ENCODE measurements at regions not wholly inside any gene's neighbourhood (a gene's known extent, or its start where the extent isn't known, plus 50 kb on each side); places are given as distances from the start of the nearest gene placed in this dataset.

DNA sequence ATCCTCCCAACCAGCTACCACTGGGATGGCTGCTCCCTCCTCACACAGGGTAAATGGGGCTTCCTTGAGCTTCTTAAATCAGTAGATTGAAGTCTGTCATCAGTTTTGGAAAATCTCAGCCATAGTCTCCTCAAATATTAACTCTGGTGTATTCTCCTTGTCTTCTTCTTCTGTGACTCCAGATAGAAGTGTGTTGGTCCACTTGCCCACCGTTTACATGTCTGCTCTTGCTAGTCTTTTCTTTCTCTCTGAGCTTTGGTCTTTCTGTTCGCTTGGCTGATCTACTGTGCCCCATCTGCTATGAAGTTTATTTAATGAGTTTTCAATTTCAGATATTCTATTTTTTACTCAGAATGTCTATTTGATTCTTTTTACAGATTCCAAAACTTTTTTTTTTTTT, 281.7 kb upstream of the HDAC4 start:
- DNase-seq = no peak

DNA sequence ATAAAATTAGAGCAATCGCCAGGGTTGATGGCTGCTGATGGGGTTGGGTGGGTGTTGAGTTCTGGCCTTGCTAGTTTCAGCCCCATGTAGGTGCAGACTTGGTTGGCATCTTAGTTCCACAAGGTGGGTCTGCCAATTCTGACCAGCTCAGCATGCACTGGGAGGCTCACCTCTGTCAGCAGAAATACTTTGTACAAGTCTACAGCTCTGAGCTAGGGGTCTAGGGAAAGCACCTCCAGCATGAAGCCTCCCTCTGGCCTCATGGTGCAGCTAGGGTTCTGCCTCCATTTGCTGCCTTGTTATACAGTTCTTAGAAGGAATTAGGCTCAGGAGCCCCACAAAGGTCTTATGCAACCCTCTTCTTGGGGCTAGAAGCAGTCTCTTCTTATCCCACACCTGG, 278.9 kb upstream of the HDAC4 start:
- no peak for DNase-seq

DNA sequence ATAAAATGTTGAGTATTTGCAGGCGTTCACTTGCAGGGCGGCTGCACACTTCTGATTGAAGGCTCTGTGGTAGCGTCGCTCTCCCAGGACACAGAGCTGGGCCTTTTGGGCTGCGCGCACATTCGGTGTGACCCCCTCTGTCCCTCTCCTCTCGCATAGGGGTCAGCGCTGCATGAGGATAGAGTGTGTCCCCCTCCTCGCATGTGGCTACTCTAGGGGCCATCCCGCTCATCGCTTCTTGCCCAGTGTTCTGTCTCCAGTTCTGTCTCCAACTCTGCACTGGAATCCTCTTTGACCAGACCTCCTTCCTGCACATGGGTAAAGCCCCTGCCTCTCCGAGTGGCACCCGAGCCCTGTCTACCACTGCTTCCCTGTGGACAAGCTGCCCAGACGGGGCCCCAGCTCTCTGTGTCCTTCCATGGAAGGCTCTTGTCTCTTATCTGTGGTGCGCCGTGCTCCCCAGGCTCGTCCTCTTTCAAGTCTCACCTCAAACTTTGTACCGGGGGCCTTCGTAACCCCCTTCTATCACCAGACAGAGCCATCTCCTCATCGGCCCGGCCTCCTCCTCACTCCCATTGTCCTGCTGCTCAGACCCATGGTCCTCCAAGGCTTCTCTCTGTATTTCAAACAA, 278.0 kb upstream of the HDAC4 start:
- no peak for DNase-seq

DNA sequence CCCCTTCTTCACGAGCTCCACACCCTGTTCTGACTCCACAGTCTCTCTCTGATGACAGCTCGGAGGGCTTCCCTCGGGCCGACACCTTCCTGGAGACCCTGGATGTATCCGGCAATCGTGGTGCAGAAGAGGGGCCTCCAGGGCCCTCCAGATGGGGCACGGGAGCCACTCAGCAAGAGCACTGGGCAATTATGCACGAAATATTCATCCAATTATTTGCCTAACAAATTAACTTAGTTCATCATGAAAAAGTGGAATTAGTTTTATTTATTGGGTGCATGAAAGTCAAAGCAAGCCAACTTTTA, 277.3 kb upstream of the HDAC4 start:
- DNase-seq = no peak

DNA sequence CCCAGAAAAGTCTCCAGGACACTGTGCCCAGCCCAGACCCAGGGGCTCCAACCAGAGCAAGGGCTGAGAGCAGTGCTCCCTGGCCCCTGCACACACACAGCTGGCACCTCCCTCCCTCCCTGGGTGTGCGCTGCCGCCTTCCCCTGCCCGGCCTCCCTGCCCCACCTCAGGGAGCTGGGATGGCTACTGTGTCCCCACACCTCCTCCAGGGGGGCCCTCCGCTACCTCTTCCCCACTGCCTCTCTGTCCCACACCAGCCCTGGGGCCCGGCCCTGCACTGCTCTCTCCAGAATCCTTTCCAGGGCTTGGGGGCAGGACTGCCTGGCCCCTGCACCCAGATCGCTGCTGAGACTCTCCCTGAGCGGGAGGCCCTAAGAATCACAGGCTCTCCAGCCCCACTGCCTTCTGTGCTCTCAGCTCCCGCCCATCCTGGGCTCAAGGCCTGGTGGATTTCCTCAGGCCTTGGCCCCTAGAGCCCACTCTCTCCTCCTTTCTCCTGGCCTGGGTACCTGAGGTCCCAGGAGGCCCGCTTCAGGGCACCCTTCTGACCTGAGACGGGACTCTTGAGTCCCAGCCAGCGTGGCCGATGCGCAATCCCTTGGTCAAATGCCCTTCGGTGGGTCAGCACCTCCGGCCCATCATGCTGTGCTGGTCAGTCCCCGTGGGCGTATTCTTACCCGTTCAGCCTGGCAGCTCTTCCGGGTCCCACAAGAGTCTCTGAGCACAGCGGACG, 276.8 kb upstream of the HDAC4 start:
- DNase-seq = no peak

DNA sequence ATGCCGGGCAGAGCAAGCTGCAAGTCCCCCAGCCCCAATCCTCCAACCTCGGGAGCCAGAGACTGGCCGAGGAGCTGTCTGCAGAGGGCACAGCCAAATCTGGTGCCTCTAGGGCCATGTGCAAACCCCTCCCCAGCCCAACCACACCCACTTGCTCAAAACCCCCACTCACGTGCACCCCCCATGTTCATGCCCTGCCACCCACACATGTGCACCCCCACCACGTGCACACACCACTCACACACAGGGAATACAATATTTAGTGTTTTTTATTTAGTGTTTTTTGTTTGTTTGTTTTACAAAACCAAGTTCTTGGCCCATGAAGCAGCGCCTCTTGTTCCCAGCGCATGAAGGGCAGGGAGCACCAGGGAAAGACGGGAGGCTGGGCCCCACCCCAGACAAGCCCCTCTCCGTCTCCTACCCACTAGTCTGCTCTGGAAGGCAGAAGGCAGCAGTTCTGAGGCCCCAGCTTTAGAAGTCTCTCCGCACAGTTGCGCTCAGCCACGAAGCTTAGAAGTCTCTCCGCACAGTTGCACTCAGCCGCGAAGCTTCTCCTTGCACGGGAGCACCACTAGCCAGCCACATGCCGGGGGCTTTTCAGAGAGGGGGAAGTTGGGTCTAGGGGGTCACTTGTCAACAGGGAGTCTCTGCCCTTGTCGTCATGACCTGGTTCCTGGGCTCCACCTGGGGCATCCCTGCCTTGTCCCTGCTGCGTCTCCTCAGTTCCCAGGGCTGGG, 276.1 kb upstream of the HDAC4 start:
- DNase-seq = no peak

DNA sequence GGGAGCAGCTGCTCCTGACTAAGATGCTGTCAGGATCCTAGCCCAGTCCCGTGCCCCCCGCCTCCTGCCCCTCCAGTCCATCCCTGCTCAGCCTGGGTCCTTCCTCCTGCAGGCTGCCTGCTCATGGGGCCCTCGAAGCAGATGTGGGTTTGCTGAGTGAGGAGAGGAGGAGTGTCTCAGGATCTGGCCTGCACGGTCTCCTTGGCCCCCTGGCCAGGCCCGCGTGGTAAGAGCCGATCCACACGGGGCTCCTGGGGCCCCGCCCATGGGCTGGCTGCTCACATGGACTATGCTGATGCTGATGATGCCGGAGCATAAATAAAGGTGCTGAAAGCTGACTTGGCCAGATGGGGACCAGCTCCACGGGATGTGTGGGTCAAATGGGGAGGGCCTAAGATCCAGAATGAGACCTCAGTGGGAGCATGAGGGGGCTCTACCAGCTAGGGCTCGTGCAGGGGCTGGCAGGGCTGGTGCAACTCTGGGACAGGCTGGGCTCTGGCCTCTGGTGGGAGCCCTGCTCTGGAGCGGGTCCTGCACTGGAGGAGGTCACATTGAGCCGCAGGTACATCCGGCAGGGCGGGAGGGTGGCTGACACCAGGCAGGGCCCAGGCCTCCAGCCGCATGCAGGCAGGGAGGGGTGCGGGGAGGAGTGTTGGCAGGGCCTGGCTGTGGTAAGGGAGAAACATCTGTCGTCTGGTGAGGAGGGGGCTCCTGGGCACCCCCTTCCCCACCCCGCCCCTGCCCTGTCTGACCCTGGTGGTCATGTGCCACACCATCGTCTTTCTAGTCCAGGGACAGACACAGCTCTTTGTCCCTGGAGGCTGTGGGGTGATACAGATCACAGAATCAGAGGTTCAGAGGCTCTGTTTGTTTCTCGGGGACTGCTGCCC, 275.3 kb upstream of the HDAC4 start:
- DNase-seq = no peak

DNA sequence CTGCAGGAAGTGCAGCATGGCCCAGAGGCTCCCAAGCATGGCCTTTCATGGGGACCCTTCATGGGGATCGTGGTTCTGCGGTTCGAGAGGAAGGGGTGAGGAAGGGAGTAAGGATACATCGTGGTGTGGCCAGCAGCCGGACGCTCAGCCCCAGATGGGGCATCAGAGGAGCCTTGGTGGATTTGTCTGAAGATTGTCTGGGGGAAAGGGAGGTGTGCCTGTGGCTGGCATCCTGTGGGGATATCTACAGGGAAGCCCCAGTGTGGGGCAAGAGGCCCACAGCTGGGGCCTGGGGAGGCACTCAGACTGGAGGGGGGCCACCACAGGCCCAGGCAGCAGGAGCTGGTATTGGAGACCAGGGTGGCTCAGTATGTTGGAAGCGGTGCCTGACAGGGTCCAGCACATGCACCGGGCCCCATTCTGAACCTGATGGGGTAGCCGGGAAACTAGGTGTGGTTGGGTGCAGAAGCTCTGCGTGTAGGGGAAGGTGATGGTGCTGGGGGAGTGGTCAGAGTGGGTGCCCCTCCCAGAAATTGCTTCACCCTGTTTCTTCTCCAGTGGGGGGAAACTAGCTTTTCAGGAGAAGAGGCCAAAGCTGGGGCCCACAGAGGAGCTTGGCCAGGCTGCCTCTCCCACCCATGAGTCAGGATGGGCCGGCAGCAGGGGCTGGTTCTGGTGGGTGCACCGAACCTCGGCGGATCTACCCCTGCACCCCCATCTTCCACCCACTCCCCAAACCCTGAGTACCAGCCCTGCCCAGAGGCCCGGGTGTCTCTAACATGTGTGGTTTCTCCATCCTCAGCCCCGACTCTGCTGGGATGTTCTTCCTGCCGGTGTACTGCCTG, 274.4 kb upstream of the HDAC4 start:
- no peak for DNase-seq

DNA sequence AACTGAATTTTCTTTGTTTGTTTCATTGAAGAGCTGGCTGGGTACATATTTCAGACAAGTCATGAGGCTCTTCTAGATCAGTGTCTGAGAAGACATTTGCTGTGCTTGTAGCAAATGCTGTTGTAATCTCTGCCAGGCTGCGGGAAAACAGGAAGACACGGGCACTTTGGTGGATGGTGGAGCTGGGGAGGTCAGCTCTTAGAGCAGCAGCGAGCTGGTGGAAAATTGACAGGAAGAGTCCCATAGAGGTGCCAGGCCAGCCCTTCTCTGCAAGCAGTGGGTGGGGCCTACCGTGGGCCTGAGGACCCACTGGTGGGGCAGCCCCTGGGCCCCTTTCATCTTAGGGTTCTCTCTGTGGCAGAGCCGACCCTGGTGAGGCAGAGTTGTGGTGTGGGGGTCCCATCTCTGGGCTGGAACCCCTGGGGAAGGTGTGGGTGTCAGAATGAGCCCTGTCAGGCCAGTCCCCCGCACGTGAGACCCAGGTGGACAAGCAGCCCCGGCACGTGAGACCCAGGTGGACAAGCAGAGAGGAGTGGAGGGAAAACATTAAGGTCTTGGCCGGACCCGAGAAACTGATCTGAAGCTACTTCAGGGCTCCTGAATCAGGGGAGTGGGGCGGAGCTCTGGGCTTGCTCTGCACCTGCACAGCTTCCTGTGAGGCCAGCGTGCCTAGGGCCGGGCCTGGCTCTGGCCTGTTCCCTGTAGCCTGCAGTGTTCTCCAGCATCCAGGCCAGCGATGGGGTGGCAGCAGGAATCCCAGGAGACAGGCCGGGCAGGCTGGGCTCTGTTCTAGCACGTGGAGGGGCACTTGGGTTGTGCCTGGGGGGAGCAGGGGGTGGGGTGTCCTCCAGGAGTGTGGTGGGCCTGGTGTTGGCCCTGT, 273.5 kb upstream of the HDAC4 start:
- DNase-seq = no peak

DNA sequence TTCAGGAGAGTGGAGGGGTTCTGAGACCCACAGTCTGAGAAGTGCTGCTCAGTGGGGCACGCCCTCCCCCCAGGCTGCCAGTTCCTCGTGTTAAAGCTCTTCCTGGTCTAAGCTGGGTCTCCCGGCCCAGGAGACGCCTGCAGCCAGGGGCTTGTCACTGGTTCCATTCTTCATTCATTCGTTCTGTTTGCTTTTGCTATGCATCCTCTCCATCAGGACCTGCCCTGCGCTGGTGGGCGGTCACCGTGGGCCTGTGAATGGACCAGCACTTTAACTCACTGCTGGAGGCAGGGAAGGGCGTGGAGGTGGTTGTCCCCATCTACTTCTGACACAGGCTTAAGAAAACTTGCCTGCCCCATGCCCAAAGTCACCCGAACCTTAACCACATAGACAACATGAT, 272.8 kb upstream of the HDAC4 start:
- DNase-seq = no peak

DNA sequence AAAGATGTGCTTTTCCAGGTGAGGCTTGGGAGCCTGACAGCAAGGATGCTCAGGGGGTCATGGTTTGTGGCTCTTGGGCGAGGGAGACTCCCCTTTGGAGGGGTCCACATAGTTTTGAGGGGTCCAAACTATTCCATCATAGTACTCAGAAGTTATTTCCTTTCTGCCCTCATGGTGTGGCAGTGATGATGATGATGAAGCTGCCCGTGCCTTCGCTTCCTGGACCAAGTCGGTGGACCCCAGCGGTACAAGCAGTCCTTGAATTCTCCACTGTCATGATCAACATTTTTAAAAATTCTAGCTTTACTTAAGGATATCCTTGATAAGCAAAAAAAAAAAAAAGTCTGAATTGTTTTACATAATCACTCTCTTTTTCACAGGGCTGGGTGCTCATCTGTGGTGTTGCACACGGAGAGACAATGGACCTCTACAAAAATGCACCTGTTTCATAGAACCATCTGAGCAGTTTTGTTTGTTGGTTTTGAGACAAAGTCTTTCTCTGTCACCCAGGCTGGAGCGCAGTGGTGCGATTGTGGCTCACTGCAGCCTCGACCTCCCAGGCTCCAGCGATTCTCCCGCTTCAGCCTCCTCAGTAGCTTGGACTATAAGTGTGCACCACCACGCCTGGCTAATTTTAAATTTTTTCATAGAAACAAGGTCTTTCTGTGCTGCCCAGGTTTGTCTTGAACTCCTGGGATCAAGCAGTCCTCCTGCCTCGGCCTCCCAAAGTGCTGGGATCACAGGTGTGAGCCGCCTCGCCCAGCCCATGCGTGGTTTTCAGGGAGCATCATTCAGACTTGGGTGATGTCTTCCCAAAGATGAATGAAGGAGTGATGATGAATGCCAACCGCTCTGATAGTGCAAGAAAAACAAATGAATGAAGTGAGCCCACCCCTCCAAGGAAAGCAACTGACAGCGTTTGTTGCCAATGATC, 271.4 kb upstream of the HDAC4 start:
- DNase-seq = no peak

DNA sequence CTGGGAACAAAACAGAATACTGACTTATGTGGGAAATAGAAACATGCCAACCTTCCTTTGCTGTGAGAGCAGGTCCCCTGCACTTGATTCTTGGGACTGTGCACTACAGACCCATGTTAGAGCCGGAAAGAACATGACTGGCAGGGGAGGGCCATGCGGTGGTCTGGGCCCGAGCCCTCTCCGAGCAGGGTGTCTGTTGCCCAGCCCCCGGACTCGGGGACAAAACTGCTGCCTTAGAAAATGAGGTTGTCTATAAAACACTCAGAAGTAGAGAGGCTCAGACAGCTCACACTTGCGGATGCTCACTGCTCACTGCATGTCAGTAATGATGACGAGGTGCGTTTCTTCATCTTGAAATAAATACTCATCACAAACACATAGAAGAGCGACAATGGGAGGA, 270.7 kb upstream of the HDAC4 start:
- no peak for DNase-seq

DNA sequence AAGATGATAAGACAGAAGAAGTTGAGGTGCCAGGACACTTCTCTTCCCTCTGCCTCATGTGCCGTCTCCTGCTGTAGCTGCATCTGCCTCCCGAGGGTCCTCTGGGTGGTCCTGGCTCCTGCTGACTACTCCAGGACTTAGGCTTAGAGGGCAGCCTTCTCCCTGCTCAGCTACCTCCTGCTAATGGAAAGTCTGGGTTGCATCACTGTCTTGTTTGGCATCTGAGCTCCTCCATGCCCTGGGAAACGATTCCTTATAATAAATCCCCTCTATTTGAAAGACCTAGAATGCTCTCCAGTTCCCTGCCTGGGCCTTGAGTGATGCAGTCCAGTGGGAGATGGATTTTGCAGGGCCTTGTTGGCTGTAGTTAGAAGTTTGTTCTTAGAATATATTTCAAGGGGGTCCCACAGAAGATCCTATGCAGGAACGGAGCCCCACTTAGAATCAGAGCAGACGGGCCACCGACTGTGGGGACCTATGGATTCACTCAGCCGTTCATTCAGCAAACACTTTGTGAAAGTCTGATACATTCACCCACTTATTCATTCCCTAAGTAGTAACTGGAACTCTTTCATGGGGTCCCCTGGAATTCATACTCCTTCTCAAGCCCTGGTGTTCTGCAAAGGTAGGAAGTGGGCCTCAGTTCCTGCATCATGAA, 269.8 kb upstream of the HDAC4 start:
- DNase-seq = no peak

DNA sequence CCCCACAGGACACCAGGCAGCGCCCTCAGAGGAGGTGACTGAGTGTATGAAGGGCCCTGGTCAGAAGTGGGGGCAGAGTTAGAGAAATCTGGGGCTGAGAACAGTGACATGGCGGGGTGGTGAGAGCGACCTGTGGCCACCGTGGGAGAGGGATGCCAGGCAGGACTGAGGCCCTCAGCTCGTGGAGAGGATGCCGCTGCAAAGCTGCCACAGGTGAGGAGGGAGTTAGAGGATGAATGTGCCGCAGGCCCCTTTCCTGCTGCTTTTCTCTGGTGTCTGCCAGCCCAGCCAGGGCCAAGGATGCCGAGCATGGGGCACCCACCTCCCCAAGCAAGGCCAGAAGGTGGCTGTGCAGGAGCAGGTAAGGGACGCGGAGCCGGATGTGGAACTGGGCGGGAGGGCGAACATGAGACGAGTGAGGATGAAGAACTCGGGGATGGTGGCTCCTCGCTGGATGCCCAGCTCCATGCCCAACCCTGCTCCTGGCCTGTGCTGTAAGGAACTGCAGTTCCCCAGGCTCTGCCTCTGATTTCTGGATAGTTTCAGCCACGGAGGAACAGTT, 269.2 kb upstream of the HDAC4 start:
- DNase-seq = no peak

DNA sequence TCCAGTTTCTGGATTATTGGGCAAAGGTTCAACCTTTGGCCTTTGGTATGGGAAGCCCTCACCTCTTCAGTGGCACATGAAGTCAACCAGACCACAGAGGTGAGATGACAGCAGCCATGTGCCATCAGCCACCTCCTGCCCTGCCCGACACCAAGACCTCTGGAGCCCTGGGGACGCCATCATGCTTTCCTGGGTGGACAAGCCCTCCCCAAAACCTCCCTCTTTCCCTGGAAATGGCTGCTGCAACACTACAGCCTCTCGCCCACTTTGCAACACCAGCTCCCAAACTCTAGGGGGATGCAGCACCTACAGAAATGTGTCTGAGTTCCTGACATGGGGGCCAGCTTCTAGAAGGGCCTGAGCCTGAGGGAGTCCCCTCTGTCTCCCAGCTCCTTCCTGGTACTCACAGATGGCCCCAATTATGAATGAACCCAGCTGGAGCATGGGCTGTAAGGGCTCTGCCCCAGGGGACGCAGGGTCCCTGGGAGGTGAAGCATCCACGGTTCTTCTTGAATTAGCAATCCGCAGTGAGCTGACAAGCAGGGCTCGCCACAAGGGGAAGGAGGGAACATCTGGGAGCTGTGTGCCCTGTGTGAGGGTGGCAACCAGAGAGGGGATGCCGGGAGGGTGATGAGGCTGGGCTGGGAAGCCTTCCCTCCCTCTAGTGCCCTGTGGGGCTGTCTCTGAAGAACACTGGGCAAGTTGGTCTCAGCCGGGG, 268.5 kb upstream of the HDAC4 start:
- no peak for DNase-seq

DNA sequence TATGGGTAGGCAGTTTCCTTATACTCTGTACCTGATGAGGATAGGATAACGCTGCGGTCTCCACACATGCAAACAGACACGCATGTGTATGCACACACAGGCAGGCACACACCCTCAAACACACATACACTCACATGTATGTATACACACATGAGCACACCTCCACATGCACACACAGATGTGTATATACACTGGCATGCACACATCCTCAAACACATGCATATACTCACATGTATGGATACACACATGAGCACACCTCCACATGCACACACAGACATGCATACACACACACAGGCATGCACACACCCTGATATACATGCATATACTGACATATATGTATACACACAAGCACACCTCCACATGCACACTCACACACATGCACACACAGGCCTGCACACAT, 267.8 kb upstream of the HDAC4 start:
- DNase-seq = no peak

DNA sequence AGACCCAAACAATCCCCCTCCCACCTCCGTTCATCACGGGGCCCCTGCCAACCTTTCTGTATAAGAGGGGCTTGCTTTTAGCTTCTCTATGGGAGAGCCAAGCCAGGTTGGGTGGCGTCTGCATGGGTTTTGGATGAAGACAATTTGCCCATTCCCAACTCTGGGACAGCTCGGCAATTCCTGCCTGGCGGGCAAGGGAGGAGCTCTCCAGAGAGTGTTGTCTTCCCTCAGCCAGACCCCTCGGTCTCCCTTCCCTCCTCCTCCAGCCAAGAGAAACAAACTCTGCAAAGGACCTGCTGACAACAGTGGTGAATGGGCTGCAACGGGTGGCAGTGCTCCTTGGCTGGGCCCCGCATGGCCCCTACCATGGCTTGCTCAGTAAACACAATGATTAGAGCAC, 267.2 kb upstream of the HDAC4 start:
- DNase-seq = no peak

DNA sequence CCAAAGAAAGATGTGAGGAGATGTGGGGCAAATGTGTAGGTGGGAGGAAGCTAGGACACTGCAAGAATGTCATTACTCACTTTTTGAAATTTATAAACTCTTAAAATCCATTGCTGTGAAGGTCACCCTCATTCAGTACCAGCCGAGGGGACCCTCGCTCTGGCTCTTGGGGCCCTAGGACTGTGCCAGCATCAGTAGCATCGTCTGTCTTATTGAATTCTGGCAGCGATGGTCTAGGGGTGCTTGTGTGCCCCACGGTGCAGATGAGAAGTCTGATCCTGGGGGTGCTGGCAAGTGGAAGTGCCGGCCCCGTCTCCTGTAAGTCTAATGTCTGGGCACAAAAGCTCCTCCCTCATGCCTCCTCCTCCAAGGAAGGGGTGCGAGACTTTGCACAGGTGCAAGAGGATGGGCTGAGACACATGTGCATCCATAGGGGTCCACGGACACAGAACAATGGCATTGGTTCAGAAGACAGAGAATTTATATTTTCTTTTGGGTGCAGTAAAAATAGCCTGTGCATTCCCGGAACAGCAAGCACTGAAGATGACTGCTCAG, 266.7 kb upstream of the HDAC4 start:
- DNase-seq = no peak
